CD4-positive, alpha-beta T cell treated with Interleukin-12 subunit alpha and Interleukin-12 subunit beta, for 1 hour (primary cell): ENCODE measurements at regions not wholly inside any gene's neighbourhood (a gene's known extent, or its start where the extent isn't known, plus 50 kb on each side); places are given as distances from the start of the nearest gene placed in this dataset.
"Not testable (repeated sequence)": the region's sequence is repeated elsewhere in the genome, so short reads cannot be mapped to it uniquely, and the experiment has no call there.

Source experiments
- DNase-seq: peaks from one replicate; pipeline ENCODE4 v3.0.0-alpha.2; 2020

- no peak for DNase-seq
Observed at GRCh38 chr13:81907787-81908372, 1567.0 kb upstream of the SPRY2 start.

- DNase-seq, result no peak
Observed at GRCh38 chr13:81888855-81889254, 1547.9 kb upstream of the SPRY2 start.

- DNase-seq, result no peak
Observed at GRCh38 chr13:81874681-81875661, 1534.0 kb upstream of the SPRY2 start.

GRCh38 chr13:81874253-81874652 lies 1533.3 kb upstream of the SPRY2 start:
- no peak for DNase-seq

DNA sequence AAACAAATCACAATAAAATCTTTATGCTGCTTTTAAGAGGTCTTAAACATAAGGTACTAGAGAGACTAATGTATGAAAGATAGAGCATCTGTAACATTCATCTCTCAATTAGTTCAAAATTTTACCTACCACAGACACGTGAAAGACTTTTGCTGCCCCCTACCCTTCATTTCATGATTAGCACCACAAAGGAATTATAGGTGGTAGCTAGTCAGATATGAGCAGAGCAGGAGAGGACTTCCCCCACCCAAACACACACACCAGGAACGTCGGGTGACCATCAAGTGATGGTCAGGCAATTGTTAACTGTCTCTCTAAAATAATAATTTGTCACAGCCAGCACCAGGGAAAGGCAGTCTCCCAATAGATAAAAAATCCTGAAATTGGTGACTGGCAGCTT lies 1531.7 kb upstream of the SPRY2 start:
- DNase-seq, result no peak

GRCh38 chr13:81871751-81872325 lies 1530.9 kb upstream of the SPRY2 start:
- DNase-seq, result not testable (repeated sequence)

DNA sequence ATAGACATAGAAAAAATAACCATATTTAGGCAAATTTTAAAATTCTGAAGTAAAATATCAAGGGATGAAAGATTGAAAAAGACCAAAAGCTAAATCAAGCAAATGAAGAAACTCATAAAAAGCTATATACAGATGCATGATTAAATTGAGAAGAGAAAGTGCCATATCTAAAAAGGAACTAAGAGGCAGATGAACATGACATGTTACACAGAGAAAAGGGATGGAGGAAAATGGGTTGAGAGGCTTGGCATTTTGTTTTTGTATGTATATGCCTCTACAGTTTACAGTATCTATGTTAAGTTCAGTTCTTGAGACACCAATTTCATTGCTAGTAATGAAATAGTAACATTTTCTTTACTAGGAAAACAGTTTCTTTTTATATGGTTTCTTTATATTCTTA lies 1507.4 kb upstream of the SPRY2 start:
- no peak for DNase-seq

GRCh38 chr13:81846771-81847170 lies 1505.8 kb upstream of the SPRY2 start:
- DNase-seq, result no peak

- DNase-seq, result no peak
Observed at GRCh38 chr13:81821259-81821658, 1480.3 kb upstream of the SPRY2 start.

DNA sequence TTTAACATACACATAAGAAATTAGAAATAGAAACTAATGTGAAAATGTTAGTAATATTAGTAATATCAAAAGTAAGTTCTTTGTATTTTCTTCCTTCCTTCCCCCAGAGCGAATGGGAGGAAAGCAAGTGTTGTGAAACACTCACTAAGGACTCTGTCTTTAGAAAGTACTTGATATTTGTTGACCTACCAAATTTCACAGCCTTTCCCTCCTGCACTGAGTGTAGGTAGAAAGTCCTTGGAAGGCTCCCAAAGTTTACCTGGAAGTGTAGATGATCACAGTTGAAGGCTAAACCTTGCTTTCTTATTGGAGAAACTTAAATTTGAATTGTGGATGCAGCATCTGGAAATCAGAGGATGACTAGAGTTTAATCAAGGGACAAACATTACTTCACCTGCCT lies 1459.5 kb upstream of the SPRY2 start:
- no peak for DNase-seq

DNA sequence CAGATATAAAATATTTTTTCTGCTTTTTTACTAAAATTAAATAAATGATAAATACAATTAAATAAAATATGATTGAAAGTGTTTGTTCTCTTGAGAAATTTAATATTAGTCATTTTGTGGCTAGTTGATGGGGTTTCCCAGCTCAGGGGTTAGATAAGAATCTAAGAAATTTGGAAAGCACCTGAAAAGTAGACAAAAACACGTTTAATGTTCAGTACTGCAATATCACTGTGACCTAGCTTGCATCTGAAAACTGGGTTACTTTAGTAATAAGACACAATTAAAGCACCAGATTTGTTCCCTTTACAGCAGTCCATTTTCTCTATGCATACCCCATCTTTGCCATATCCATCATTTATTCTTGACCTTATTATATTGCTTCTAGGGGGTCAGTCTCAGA lies 1454.8 kb upstream of the SPRY2 start:
- no peak for DNase-seq

DNA sequence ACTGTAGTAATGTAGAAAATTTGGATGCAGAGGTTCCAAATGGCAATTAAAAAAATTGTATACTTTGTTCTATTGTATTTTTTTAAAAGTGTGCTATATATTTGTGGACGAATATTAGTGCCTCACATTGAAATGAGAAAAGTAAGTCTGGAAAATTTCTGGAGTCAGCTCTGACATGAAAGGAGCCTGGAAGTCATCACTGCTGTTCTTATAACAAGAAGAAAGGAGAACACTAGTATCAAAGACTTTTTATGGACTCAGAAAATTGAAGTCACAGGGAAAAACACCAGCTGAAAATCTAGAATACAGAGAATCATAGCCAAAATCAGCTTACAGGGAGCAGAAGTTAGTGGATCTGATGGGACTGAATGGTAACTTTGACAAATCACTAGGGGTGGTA lies 1450.7 kb upstream of the SPRY2 start:
- DNase-seq, result no peak

GRCh38 chr13:81781471-81781870 lies 1440.5 kb upstream of the SPRY2 start:
- no peak for DNase-seq

GRCh38 chr13:81779876-81780275 lies 1439.0 kb upstream of the SPRY2 start:
- no peak for DNase-seq

DNA sequence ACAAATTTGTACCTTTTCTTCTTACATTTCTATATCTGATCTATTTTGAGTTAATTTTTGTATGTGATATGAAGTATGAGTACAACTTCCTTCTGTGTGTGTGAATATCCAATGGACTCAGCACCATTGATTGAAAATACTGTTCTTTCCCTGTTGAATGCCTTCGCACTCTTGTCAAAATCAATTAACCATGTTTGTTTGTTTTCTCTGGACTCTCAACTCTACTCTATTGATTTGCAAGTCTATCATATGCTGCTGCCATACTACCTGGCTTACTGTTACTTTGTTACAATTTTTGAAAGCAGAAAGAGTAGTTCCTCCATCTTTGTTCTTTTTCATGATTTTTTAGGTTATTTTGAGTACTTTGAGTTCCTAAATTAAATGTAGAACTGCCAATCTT lies 1437.4 kb upstream of the SPRY2 start:
- DNase-seq, result no peak

DNA sequence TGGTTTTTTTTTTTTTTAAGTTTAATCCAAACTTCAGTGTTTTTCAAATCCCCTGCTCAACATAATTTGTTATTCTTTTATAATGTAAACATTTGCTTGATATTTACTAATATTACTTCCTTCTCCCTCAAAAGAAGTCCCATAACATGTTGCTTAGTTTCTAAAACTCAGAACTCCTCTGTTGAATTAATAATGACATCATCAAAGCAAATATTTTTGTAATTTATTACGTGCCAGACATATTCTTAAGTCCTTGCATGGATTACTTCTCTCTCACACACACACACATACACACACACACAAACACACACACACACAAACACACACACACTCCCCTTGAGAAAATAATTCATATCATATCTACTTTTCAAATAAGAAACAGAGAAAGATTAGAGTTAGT lies 1432.3 kb upstream of the SPRY2 start:
- DNase-seq, result no peak

DNA sequence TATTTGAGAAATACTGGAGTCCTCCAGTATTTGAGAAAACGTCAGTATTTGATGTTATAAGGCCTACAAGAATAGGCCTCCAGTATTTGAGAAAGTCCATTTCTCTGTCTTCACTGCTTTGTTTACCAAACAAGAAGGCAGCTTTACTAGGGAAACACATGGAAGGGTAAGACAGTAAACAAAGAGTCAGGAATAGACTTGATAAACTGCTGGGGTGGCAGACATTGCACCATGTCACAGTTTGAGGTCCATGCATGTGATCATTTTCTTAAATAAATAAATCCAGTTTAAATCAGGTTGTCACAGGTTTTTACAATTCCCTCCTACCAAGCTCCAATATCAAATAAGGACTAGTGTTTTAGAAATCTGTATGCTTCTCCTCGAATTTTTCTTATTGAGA lies 1431.0 kb upstream of the SPRY2 start:
- DNase-seq, result no peak

GRCh38 chr13:81770868-81771505 lies 1430.1 kb upstream of the SPRY2 start:
- DNase-seq, result no peak

DNA sequence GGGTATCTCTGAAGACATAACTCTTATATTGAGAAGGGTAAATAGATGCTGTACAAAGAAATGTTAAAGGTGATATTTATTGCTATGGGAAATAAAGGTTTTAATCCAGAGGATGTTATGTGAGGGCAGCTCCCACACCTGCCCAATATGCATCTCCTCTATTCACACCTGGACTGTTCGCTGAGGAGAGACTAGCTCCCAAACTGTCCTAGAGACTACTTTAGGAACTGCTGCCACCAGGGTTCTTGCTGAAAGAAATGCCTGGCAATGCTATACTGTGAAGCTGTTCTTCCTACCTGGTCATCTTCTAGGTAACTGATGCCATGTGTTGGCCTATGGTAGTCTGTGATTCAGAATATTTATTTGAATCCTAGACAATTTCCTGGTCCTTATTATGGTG lies 1421.5 kb upstream of the SPRY2 start:
- no peak for DNase-seq

GRCh38 chr13:81760316-81760715 lies 1419.4 kb upstream of the SPRY2 start:
- DNase-seq, result no peak

- no peak for DNase-seq
Observed at GRCh38 chr13:81757348-81757970, 1416.5 kb upstream of the SPRY2 start.

GRCh38 chr13:81745391-81745790 lies 1404.5 kb upstream of the SPRY2 start:
- no peak for DNase-seq

DNA sequence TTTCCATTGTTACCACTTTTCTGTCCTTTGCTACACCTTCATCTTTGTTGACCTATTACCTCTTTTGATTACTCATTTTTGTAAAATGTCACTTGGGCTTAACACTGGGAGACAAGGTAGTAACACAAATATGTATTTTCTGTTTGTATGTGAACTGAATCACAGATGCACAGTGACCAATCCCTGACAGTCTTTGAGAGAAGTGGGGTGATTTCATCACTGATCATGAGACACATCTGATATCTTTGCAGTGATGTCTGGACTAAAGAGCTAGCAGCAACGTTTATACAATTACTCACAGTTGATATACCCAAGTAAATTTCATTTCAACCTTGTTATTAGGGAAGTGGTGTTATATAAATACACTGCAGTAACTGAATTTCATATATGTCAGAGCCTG lies 1397.4 kb upstream of the SPRY2 start:
- no peak for DNase-seq
